GM21786 (cell line): ENCODE measurements at regions not wholly inside any gene's neighbourhood (a gene's known extent, or its start where the extent isn't known, plus 50 kb on each side); places are given as distances from the start of the nearest gene placed in this dataset.
"Not testable (repeated sequence)": the region's sequence is repeated elsewhere in the genome, so short reads cannot be mapped to it uniquely, and the experiment has no call there.

Experiments
- ATAC-seq: cut with Tn5 transposase; IDR thresholded peaks from one replicate; pipeline ENCODE4 v1.9.1; 2021; ENCODE audit not compliant: unreplicated experiment

GRCh38 chr12:124707316-124707715, 139.9 kb upstream of the NCOR2 start:
- no peak for ATAC-seq

- no peak for ATAC-seq
Measured at GRCh38 chr12:124706363-124706762, 139.0 kb upstream of the NCOR2 start.

- ATAC-seq = no peak
Measured at GRCh38 chr12:124705545-124706138, 138.2 kb upstream of the NCOR2 start.

- ATAC-seq = no peak
Measured at GRCh38 chr12:124704619-124705018, 137.2 kb upstream of the NCOR2 start.

GRCh38 chr12:124703856-124704255, 136.4 kb upstream of the NCOR2 start:
- ATAC-seq = no peak

- no peak for ATAC-seq
Measured at GRCh38 chr12:124702736-124703135, 135.3 kb upstream of the NCOR2 start.

GRCh38 chr12:124700810-124701592, 133.6 kb upstream of the NCOR2 start:
- no peak for ATAC-seq

- ATAC-seq = no peak
Measured at GRCh38 chr12:124699909-124700308, 132.5 kb upstream of the NCOR2 start.

- no peak for ATAC-seq
Measured at GRCh38 chr12:124698998-124699305, 131.5 kb upstream of the NCOR2 start.

- no peak for ATAC-seq
Measured at GRCh38 chr12:124698211-124698997, 131.0 kb upstream of the NCOR2 start.

GRCh38 chr12:124697722-124698121, 130.3 kb upstream of the NCOR2 start:
- ATAC-seq = not testable (repeated sequence)

- no peak for ATAC-seq
Measured at GRCh38 chr12:124696693-124697476, 129.5 kb upstream of the NCOR2 start.

GRCh38 chr12:124695861-124696260, 128.4 kb upstream of the NCOR2 start:
- no peak for ATAC-seq

GRCh38 chr12:124694846-124695497, 127.6 kb upstream of the NCOR2 start:
- ATAC-seq = no peak

- no peak for ATAC-seq
Measured at GRCh38 chr12:124694250-124694649, 126.8 kb upstream of the NCOR2 start.

GRCh38 chr12:124693111-124693723, 125.8 kb upstream of the NCOR2 start:
- no peak for ATAC-seq

GRCh38 chr12:124692443-124692842, 125.0 kb upstream of the NCOR2 start:
- no peak for ATAC-seq

GRCh38 chr12:124691429-124691828, 124.0 kb upstream of the NCOR2 start:
- ATAC-seq = no peak

GRCh38 chr12:124689631-124690030, 122.2 kb upstream of the NCOR2 start:
- ATAC-seq = no peak

- no peak for ATAC-seq
Measured at GRCh38 chr12:124688356-124688992, 121.1 kb upstream of the NCOR2 start.
